GM18907 (cell line): ENCODE measurements at regions not wholly inside any gene's neighbourhood (a gene's known extent, or its start where the extent isn't known, plus 50 kb on each side); places are given as distances from the start of the nearest gene placed in this dataset.
"Not testable (repeated sequence)": the region's sequence is repeated elsewhere in the genome, so short reads cannot be mapped to it uniquely, and the experiment has no call there.

ENCODE experiments used
- ATAC-seq: cut with Tn5 transposase; IDR thresholded peaks from one replicate; pipeline ENCODE4 v1.9.1; 2021; ENCODE audit warnings: mild to moderate bottlenecking, moderate library complexity; ENCODE audit not compliant: unreplicated experiment

- not testable (repeated sequence) for ATAC-seq
Measured at GRCh38 chr6:142016666-142017065, 116.1 kb upstream of the GJE1 start.

GRCh38 chr6:142015463-142015862 lies 117.3 kb upstream of the GJE1 start:
- not testable (repeated sequence) for ATAC-seq

GRCh38 chr6:142015011-142015410 lies 117.7 kb upstream of the GJE1 start:
- no peak for ATAC-seq

GRCh38 chr6:142014515-142014914 lies 118.2 kb upstream of the GJE1 start:
- ATAC-seq = no peak

- no peak for ATAC-seq
Measured at GRCh38 chr6:142013875-142014495, 118.7 kb upstream of the GJE1 start.

GRCh38 chr6:142013287-142013686 lies 119.4 kb upstream of the GJE1 start:
- ATAC-seq = peak; percentile 97

- ATAC-seq = no peak
Measured at GRCh38 chr6:142011775-142012174, 121.0 kb upstream of the GJE1 start.

GRCh38 chr6:142011156-142011555 lies 121.6 kb upstream of the GJE1 start:
- no peak for ATAC-seq

- ATAC-seq = no peak
Measured at GRCh38 chr6:142009647-142010046, 123.1 kb upstream of the GJE1 start.

GRCh38 chr6:142008781-142009180 lies 123.9 kb upstream of the GJE1 start:
- no peak for ATAC-seq

GRCh38 chr6:142008016-142008735 lies 124.5 kb upstream of the GJE1 start:
- no peak for ATAC-seq

- ATAC-seq = no peak
Measured at GRCh38 chr6:142005021-142005420, 127.7 kb upstream of the GJE1 start.

- no peak for ATAC-seq
Measured at GRCh38 chr6:142002825-142003405, 129.8 kb upstream of the GJE1 start.

- ATAC-seq = no peak
Measured at GRCh38 chr6:141996823-141997222, 135.9 kb upstream of the GJE1 start.

GRCh38 chr6:141992109-141992508 lies 140.6 kb upstream of the GJE1 start:
- ATAC-seq = no peak

- peak; percentile 43 for ATAC-seq
Measured at GRCh38 chr6:141990840-141991239, 141.9 kb upstream of the GJE1 start.

GRCh38 chr6:141989706-141989959 lies 143.1 kb upstream of the GJE1 start:
- no peak for ATAC-seq

GRCh38 chr6:141988954-141989705 lies 143.6 kb upstream of the GJE1 start:
- ATAC-seq = peak; percentile 90

GRCh38 chr6:141988327-141988726 lies 144.4 kb upstream of the GJE1 start:
- ATAC-seq = no peak

GRCh38 chr6:141986457-141986856 lies 146.3 kb upstream of the GJE1 start:
- no peak for ATAC-seq

- no peak for ATAC-seq
Measured at GRCh38 chr6:141981190-141981589, 151.5 kb upstream of the GJE1 start.

- no peak for ATAC-seq
Measured at GRCh38 chr6:141977782-141978181, 154.9 kb upstream of the GJE1 start.
